ENCODE measurements at regions not wholly inside any gene's neighbourhood (a gene's known extent, or its start where the extent isn't known, plus 50 kb on each side); places are given as distances from the start of the nearest gene placed in this dataset.
"Not testable (repeated sequence)": the region's sequence is repeated elsewhere in the genome, so short reads cannot be mapped to it uniquely, and the experiment has no call there.

GRCh38 chr3:35440826-35441225 lies 198.5 kb upstream of the ARPP21 start:
- H3K9me3 Mint-ChIP-seq: peaks cover 2% of the 10 kb centered on the region
- TF ChIP-seq, protein P1, sequence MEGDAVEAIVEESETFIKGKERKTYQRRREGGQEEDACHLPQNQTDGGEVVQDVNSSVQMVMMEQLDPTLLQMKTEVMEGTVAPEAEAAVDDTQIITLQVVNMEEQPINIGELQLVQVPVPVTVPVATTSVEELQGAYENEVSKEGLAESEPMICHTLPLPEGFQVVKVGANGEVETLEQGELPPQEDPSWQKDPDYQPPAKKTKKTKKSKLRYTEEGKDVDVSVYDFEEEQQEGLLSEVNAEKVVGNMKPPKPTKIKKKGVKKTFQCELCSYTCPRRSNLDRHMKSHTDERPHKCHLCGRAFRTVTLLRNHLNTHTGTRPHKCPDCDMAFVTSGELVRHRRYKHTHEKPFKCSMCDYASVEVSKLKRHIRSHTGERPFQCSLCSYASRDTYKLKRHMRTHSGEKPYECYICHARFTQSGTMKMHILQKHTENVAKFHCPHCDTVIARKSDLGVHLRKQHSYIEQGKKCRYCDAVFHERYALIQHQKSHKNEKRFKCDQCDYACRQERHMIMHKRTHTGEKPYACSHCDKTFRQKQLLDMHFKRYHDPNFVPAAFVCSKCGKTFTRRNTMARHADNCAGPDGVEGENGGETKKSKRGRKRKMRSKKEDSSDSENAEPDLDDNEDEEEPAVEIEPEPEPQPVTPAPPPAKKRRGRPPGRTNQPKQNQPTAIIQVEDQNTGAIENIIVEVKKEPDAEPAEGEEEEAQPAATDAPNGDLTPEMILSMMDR (conservative IDR thresholded peaks at IDR 0.05): no peak
- H3K27ac Mint-ChIP-seq (ENCODE audit: unreplicated experiment): no peak overlapping the region
- no peak overlapping the region for H3K4me3 Mint-ChIP-seq
- no peaks in the 10 kb centered on the region for H3K27me3 Mint-ChIP-seq (ENCODE audit: low read depth)
- no peak for DNase-seq (ENCODE audit: low read depth, low spot score)
- no peaks in the 10 kb centered on the region for H3K36me3 Mint-ChIP-seq (ENCODE audit: low read depth)
- H3K4me1 Mint-ChIP-seq: no peaks in the 10 kb centered on the region

DNA sequence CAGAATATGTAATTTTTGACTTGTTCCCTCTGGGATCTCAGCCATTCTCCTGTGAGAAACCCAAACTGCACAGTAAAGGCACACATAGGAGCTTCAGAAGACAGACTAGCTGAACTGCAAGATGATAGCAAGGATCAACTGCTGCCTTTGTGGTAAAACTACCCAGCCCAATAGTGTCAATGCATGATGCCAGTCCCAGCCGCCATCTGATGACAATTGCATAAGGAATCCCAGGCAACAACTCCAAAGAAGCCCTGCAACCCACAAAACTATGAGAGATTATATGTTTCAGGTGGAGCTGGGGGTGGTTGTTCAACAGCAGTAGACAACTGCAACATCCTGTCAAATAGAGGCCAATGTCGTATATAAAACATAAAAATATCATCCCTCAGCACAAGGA lies 192.4 kb upstream of the ARPP21 start:
- TF ChIP-seq, protein P1 (conservative IDR thresholded peaks at IDR 0.05): no peak
- H3K9me3 Mint-ChIP-seq: peaks cover 2% of the 10 kb centered on the region
- no peaks in the 10 kb centered on the region for H3K27me3 Mint-ChIP-seq (ENCODE audit: low read depth)
- no peaks in the 10 kb centered on the region for H3K36me3 Mint-ChIP-seq (ENCODE audit: low read depth)
- H3K4me1 Mint-ChIP-seq: no peaks in the 10 kb centered on the region
- no peak overlapping the region for H3K4me3 Mint-ChIP-seq
- DNase-seq (ENCODE audit: low read depth, low spot score): no peak
- no peak overlapping the region for H3K27ac Mint-ChIP-seq (ENCODE audit: unreplicated experiment)

- no peaks in the 10 kb centered on the region for H3K9me3 Mint-ChIP-seq
- no peaks in the 10 kb centered on the region for H3K36me3 Mint-ChIP-seq (ENCODE audit: low read depth)
- no peaks in the 10 kb centered on the region for H3K27me3 Mint-ChIP-seq (ENCODE audit: low read depth)
- no peaks in the 10 kb centered on the region for H3K4me1 Mint-ChIP-seq
- H3K4me3 Mint-ChIP-seq: no peak overlapping the region
- no peak for DNase-seq (ENCODE audit: low read depth, low spot score)
- H3K27ac Mint-ChIP-seq (ENCODE audit: unreplicated experiment): no peak overlapping the region
- TF ChIP-seq, protein P1 (conservative IDR thresholded peaks at IDR 0.05): no peak
Observed at GRCh38 chr3:35448121-35448520, 191.2 kb upstream of the ARPP21 start.

DNA sequence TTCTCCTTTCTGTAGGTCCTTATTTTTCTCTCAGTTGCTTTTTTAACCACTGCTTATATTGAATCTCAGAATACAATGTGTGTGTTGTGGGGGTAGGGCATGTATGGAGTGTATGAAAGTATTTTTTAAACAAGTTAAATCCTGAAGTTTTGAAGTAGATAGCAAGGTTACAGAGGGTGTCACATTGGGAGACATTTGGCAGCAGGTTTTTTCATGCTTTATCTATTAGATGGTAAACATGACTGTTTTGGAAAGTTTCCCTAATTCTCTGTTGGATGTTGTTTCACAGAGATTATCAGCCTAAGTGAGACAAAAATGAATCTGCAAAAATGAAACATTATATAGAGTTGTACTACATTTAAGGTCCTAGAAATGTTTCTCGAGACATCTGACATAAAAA lies 190.6 kb upstream of the ARPP21 start:
- H3K4me3 Mint-ChIP-seq: no peak overlapping the region
- no peaks in the 10 kb centered on the region for H3K27me3 Mint-ChIP-seq (ENCODE audit: low read depth)
- peaks cover under 1% of the 10 kb centered on the region for H3K36me3 Mint-ChIP-seq (ENCODE audit: low read depth)
- DNase-seq (ENCODE audit: low read depth, low spot score): no peak
- TF ChIP-seq, protein P1 (conservative IDR thresholded peaks at IDR 0.05): no peak
- no peak overlapping the region for H3K27ac Mint-ChIP-seq (ENCODE audit: unreplicated experiment)
- no peaks in the 10 kb centered on the region for H3K4me1 Mint-ChIP-seq
- peaks cover under 1% of the 10 kb centered on the region for H3K9me3 Mint-ChIP-seq

- DNase-seq (ENCODE audit: low read depth, low spot score); H3K27ac Mint-ChIP-seq (ENCODE audit: unreplicated experiment); H3K4me1 Mint-ChIP-seq; H3K4me3 Mint-ChIP-seq; H3K27me3 Mint-ChIP-seq (ENCODE audit: low read depth): not testable (repeated sequence)
- peaks cover 14% of the 10 kb centered on the region for H3K36me3 Mint-ChIP-seq (ENCODE audit: low read depth)
- H3K9me3 Mint-ChIP-seq: peaks cover 18% of the 10 kb centered on the region
Observed at GRCh38 chr3:35454819-35455218, 184.5 kb upstream of the ARPP21 start.

GRCh38 chr3:35473956-35474355 lies 165.4 kb upstream of the ARPP21 start:
- Mint-ChIP-seq H3K27me3 (ENCODE audit: low read depth) (no peaks in the 10 kb centered on the region), H3K4me3 (no peak overlapping the region), H3K9me3 (peaks cover 4% of the 10 kb centered on the region), H3K36me3 (ENCODE audit: low read depth) (no peaks in the 10 kb centered on the region), H3K4me1 (no peaks in the 10 kb centered on the region), H3K27ac (ENCODE audit: unreplicated experiment) (no peak overlapping the region)
- DNase-seq (ENCODE audit: low read depth, low spot score): no peak
- TF ChIP-seq, protein P1 (conservative IDR thresholded peaks at IDR 0.05): no peak

- H3K4me3 Mint-ChIP-seq; DNase-seq (ENCODE audit: low read depth, low spot score); H3K27me3 Mint-ChIP-seq (ENCODE audit: low read depth); H3K36me3 Mint-ChIP-seq (ENCODE audit: low read depth); H3K9me3 Mint-ChIP-seq; H3K27ac Mint-ChIP-seq (ENCODE audit: unreplicated experiment): not testable (repeated sequence)
- H3K4me1 Mint-ChIP-seq: peaks cover 13% of the 10 kb centered on the region
Observed at GRCh38 chr3:35482566-35482965, 156.8 kb upstream of the ARPP21 start.
